Progenitor cell of endocrine pancreas (in vitro differentiated cells): ENCODE measurements at regions not wholly inside any gene's neighbourhood (a gene's known extent, or its start where the extent isn't known, plus 50 kb on each side); places are given as distances from the start of the nearest gene placed in this dataset.
"Not testable (repeated sequence)": the region's sequence is repeated elsewhere in the genome, so short reads cannot be mapped to it uniquely, and the experiment has no call there.

Experiments used
- DNase-seq: peaks from one replicate; pipeline ENCODE4 v3.0.0; 2021; ENCODE audit warnings: low spot score; ENCODE audit not compliant: unreplicated experiment
- H3K27ac Mint-ChIP-seq: 2 replicates; pipeline ENCODE4 v1.8.0; 2021; ENCODE audit warnings: mild to moderate bottlenecking, moderate library complexity, mixed read lengths
- H3K27me3 Mint-ChIP-seq: 2 replicates; pipeline ENCODE4 v1.8.0; 2021; ENCODE audit warnings: mixed read lengths
- H3K36me3 Mint-ChIP-seq: 2 replicates; pipeline ENCODE4 v1.8.0; 2022; ENCODE audit warnings: mixed read lengths; ENCODE audit not compliant: insufficient read depth
- H3K4me1 Mint-ChIP-seq: 2 replicates; pipeline ENCODE4 v1.8.0; 2021; ENCODE audit warnings: low read depth, mixed read lengths
- H3K4me3 Mint-ChIP-seq: 2 replicates; pipeline ENCODE4 v1.8.0; 2021; ENCODE audit warnings: low read depth, mild to moderate bottlenecking, moderate library complexity, mixed read lengths
- H3K9me3 Mint-ChIP-seq: 2 replicates; pipeline ENCODE4 v1.8.0; 2021; ENCODE audit warnings: low read depth, mixed read lengths
- CTCF ChIP-seq: fragments of 200-600 bp; sonication (generic); IDR thresholded peaks from one replicate; pipeline ENCODE4 v1.5.0; 2021; ENCODE audit warnings: antibody characterized with exemption, mild to moderate bottlenecking; ENCODE audit not compliant: unreplicated experiment

- no peak overlapping the region for H3K27ac Mint-ChIP-seq
- no peaks in the 10 kb centered on the region for H3K36me3 Mint-ChIP-seq
- H3K4me3 Mint-ChIP-seq: no peak overlapping the region
These were observed 265.8 kb downstream of the AKAIN1 start for GRCh38 chr18:4931209-4931608.

GRCh38 chr18:4921548-4921947, 275.5 kb downstream of the AKAIN1 start:
- no peak for DNase-seq
- Mint-ChIP-seq H3K4me1 (no peaks in the 10 kb centered on the region), H3K4me3 (no peak overlapping the region), H3K36me3 (no peaks in the 10 kb centered on the region), H3K27ac (no peak overlapping the region), H3K27me3 (no peaks in the 10 kb centered on the region), H3K9me3 (no peaks in the 10 kb centered on the region)
- TF ChIP-seq CTCF: no peak

More at GRCh38 chr18:4931209-4931608, 265.8 kb downstream of the AKAIN1 start:
- DNase-seq: no peak
- H3K27me3 Mint-ChIP-seq: no peaks in the 10 kb centered on the region
- peaks cover 18% of the 10 kb centered on the region for H3K9me3 Mint-ChIP-seq
- no peak for TF ChIP-seq CTCF
- H3K4me1 Mint-ChIP-seq: no peaks in the 10 kb centered on the region

GRCh38 chr18:4917509-4917908, 279.5 kb downstream of the AKAIN1 start:
- not testable (repeated sequence) for H3K9me3 Mint-ChIP-seq, H3K36me3 Mint-ChIP-seq, DNase-seq, H3K27me3 Mint-ChIP-seq, H3K4me3 Mint-ChIP-seq, H3K27ac Mint-ChIP-seq, H3K4me1 Mint-ChIP-seq

- Mint-ChIP-seq H3K4me1 (no peaks in the 10 kb centered on the region), H3K36me3 (no peaks in the 10 kb centered on the region), H3K4me3 (no peak overlapping the region), H3K27me3 (no peaks in the 10 kb centered on the region), H3K27ac (no peak overlapping the region), H3K9me3 (no peaks in the 10 kb centered on the region)
- no peak for TF ChIP-seq CTCF
- no peak for DNase-seq
These were observed 288.7 kb downstream of the AKAIN1 start for GRCh38 chr18:4908328-4908727.

- DNase-seq: no peak
- Mint-ChIP-seq H3K36me3 (no peaks in the 10 kb centered on the region), H3K9me3 (no peaks in the 10 kb centered on the region), H3K27ac (no peak overlapping the region), H3K4me1 (no peaks in the 10 kb centered on the region), H3K4me3 (no peak overlapping the region), H3K27me3 (no peaks in the 10 kb centered on the region)
- no peak for TF ChIP-seq CTCF
These were observed 290.2 kb downstream of the AKAIN1 start for GRCh38 chr18:4906856-4907255.

- Mint-ChIP-seq H3K36me3 (peaks cover 1% of the 10 kb centered on the region), H3K9me3 (peaks cover 17% of the 10 kb centered on the region), H3K27me3 (no peaks in the 10 kb centered on the region), H3K27ac (no peak overlapping the region), H3K4me3 (no peak overlapping the region), H3K4me1 (no peaks in the 10 kb centered on the region)
- TF ChIP-seq CTCF: no peak
- no peak for DNase-seq
These were observed 308.6 kb downstream of the AKAIN1 start for GRCh38 chr18:4888251-4889040.
